HFF-Myc (cell line): ENCODE measurements at regions not wholly inside any gene's neighbourhood (a gene's known extent, or its start where the extent isn't known, plus 50 kb on each side); places are given as distances from the start of the nearest gene placed in this dataset.

Source experiments
- DNase-seq: peaks from one replicate; pipeline ENCODE4 v3.0.0-alpha.2; 2011; ENCODE audit warnings: low read depth; ENCODE audit errors: extremely low read depth
- H3K4me3 ChIP-seq: replicated peaks from 2 replicates; pipeline ENCODE4 v1.5.1; 2011; ENCODE audit warnings: low read depth, mild to moderate bottlenecking, control low read depth, low read length
- TF ChIP-seq, protein P1 (sequence below): IDR thresholded peaks from 2 replicates; pipeline ENCODE4 v1.5.1; 2012; ENCODE audit warnings: mild to moderate bottlenecking, low read depth, low read length, control low read depth; ENCODE audit errors: missing control alignments

DNA sequence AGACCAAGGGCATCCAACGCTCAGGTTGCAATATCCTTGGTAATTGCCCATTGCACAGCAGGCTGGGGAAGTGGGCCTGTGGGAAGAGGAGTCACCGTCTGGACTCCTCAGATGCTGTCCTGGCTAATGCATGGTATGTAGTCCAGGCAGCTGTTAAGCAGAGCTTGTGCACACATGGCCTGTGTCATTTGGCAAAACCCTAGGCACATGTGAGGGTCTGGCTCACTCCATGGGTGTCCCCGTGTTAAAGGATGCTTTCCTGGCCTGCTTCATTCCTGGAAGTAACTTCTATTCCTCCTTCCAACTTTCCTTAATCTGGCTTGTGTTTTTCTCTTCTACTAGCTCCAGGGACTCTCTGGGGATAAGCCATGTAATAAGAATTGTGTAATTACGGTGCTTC, 378.0 kb upstream of the CA10 start:
- DNase-seq = no peak
- TF ChIP-seq, protein P1, sequence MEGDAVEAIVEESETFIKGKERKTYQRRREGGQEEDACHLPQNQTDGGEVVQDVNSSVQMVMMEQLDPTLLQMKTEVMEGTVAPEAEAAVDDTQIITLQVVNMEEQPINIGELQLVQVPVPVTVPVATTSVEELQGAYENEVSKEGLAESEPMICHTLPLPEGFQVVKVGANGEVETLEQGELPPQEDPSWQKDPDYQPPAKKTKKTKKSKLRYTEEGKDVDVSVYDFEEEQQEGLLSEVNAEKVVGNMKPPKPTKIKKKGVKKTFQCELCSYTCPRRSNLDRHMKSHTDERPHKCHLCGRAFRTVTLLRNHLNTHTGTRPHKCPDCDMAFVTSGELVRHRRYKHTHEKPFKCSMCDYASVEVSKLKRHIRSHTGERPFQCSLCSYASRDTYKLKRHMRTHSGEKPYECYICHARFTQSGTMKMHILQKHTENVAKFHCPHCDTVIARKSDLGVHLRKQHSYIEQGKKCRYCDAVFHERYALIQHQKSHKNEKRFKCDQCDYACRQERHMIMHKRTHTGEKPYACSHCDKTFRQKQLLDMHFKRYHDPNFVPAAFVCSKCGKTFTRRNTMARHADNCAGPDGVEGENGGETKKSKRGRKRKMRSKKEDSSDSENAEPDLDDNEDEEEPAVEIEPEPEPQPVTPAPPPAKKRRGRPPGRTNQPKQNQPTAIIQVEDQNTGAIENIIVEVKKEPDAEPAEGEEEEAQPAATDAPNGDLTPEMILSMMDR = no peak

DNA sequence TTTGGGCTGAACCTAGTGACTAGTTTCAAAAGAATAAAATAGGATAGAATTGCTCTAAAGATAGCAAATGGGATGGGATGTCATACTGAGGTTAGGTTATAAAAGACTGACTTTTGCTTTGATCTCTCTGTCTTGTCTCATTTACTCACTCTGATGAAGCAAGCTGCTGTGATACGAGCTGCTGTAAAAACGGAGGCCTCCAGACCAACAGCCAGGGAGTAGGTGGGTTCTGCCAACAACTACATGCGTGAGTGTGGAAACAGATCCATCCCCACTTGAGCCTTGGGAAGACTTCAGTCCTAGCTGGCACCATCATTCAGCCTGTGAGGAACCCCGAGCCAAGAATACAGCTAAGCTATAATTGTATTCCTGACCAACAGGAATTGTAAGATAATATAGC, 373.9 kb upstream of the CA10 start:
- DNase-seq = no peak
- TF ChIP-seq, protein P1 = no peak
- H3K4me3 ChIP-seq = no peak overlapping the region

More for the DNA sequence above, 378.0 kb upstream of the CA10 start:
- no peak overlapping the region for H3K4me3 ChIP-seq

DNA sequence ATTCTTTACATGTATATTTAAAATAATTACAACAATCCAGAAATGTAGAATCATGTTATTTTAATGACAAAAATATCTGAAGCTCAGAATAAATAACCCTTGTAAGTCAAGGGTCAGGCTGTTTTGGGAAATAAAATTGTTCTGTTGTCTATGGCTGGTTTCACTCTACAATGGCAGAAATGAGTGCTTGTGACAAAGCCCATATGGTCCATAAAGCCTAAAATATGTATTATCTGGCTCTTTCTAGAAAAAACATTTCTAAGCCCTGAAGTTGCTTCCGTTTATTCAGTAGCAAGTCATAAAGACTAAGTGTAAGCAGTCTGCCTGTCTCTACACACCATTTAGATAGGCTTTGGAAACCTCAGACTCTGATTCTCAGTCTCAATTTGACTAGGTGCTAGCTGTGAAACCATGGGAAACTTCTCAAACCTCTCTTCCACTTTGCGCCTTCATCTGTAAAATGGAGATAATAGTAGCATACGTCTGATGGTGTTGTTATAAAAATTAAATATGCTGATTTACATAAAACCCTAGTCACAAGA, 365.7 kb upstream of the CA10 start:
- TF ChIP-seq, protein P1 = no peak
- H3K4me3 ChIP-seq = no peak overlapping the region
- no peak for DNase-seq

DNA sequence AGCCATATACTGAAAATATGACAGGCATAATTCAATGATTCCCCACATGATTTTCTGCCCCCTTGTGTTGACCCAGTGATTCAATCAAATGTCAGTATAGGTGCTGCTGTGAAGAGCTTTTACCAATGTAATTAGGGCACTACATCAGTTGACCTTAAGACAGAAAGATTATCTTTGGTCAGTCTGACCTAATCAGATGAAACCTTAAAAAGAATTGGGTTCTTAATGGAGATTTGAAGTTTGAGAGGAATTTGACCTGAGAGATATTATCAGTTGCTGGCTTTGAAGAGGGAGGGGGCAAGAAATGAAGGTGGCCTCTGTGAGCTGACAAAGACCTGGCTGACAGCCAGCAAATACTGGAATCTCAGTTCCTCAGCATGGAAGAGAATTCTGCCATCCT, 358.7 kb upstream of the CA10 start:
- TF ChIP-seq, protein P1 = no peak
- H3K4me3 ChIP-seq = no peak overlapping the region
- DNase-seq = no peak

DNA sequence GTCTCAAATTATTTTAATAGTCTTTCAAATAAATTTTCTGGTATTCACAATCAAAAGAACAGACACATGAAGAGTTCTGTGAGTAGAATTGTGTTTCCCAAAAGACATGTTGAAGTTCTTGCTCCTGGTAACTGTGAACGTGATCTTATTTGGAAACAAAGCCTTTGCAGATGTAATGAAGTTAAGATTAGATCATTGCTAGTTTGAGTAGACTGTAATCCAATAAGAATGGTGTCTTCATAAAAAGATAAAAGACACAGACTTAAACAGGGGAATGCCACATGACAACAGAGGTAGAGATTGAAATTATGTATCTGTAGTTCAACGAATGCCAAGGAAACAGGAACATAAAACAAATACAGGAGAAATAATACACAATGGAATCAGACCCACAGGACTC, 357.4 kb upstream of the CA10 start:
- no peak for DNase-seq
- no peak overlapping the region for H3K4me3 ChIP-seq
- TF ChIP-seq, protein P1 = no peak

DNA sequence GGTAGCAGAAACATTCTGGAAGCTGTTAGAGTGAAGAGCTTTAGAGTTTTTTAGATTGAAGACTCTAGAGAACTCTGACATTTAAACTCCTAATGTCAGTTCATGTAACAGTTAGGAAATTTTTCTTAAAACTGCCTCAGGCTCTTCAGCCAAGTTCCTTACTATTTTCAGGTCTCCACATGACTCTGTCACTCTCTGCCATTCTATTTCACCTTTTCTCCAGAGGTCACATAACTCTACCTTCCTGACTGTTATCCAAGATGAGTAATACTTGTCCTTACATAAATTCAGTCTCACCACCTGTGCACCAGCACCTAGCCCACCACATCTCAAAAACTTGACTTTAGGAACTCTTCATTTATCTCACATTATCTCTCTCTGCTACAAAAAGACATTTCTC, 347.1 kb upstream of the CA10 start:
- TF ChIP-seq, protein P1 = no peak
- H3K4me3 ChIP-seq = no peak overlapping the region
- no peak for DNase-seq

DNA sequence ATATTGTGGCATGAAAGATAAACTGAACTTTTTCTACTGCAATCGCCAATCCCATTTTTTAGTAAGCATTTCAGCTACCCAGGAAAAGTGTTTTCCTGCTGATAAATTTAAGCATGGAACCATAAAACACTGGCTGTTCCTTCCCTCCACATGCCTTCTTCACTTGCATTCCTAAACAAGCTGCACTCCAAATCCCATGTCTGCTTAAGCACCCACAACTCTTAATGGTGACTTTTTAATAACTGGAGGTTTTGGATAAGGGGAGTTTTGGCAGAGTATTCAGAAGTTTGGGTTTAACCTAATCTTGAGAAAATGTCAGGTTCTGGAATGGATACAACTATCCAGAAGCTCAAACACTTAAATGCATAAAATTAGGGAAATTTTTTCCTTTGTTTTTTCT, 345.6 kb upstream of the CA10 start:
- DNase-seq = no peak
- TF ChIP-seq, protein P1 = no peak
- no peak overlapping the region for H3K4me3 ChIP-seq
